Neural progenitor cell (in vitro differentiated cells): ENCODE measurements at regions not wholly inside any gene's neighbourhood (a gene's known extent, or its start where the extent isn't known, plus 50 kb on each side); places are given as distances from the start of the nearest gene placed in this dataset.
A peak's percentile ranks its signal among the peaks of the same experiment; 100 is the strongest.

Experiments used
- DNase-seq: peaks from one replicate; pipeline ENCODE4 v3.0.0-alpha.2; 2016; ENCODE audit warnings: low spot score
- H2AFZ ChIP-seq: fragments of 200-600 bp; sonication (generic); replicated peaks from 2 replicates; pipeline ENCODE4 v1.6.1; 2016; ENCODE audit warnings: antibody characterized with exemption
- H3F3A ChIP-seq: fragments of 200-600 bp; sonication (generic); 2 replicates; pipeline ENCODE4 v1.6.1; 2016; ENCODE audit warnings: antibody characterized with exemption, low read depth
- H3K27ac ChIP-seq: fragments of 200-600 bp; sonication (generic); 2 replicates; pipeline ENCODE4 v1.5.1; 2016; ENCODE audit warnings: mild to moderate bottlenecking
- H3K27me3 ChIP-seq: fragments of 200-600 bp; sonication (generic); 2 replicates; pipeline ENCODE4 v1.6.1; 2016; ENCODE audit warnings: mild to moderate bottlenecking, moderate library complexity
- H3K36me3 ChIP-seq: fragments of 200-600 bp; sonication (generic); 2 replicates; pipeline ENCODE4 v1.5.1; 2016
- H3K4me1 ChIP-seq: fragments of 200-600 bp; sonication (generic); 2 replicates; pipeline ENCODE4 v1.6.1; 2016; ENCODE audit warnings: mixed run types
- H3K4me2 ChIP-seq: fragments of 200-600 bp; sonication (generic); 2 replicates; pipeline ENCODE4 v1.6.1; 2016
- H3K4me3 ChIP-seq: fragments of 200-600 bp; sonication (generic); 2 replicates; pipeline ENCODE4 v1.5.1; 2016
- H3K79me2 ChIP-seq: fragments of 200-600 bp; sonication (generic); 2 replicates; pipeline ENCODE4 v1.6.1; 2016; ENCODE audit warnings: low read depth
- H3K9ac ChIP-seq: fragments of 200-600 bp; sonication (generic); 2 replicates; pipeline ENCODE4 v1.6.1; 2016
- H3K9me3 ChIP-seq: fragments of 200-600 bp; sonication (generic); 2 replicates; pipeline ENCODE4 v1.5.1; 2016; ENCODE audit warnings: low read depth
- H4K20me1 ChIP-seq: fragments of 200-600 bp; sonication (generic); 2 replicates; pipeline ENCODE4 v1.6.1; 2016; ENCODE audit warnings: low read depth
- H3K27ac Mint-ChIP-seq: 3 replicates; pipeline ENCODE4 v1.8.0; 2021; ENCODE audit warnings: mixed read lengths
- H3K27me3 Mint-ChIP-seq: 2 replicates; pipeline ENCODE4 v1.8.0; 2022; ENCODE audit warnings: low read depth, mild to moderate bottlenecking, inconsistent platforms, moderate library complexity, mixed read lengths; ENCODE audit not compliant: insufficient read depth
- H3K36me3 Mint-ChIP-seq: 3 replicates; pipeline ENCODE4 v1.8.0; 2021; ENCODE audit warnings: mixed read lengths
- H3K4me1 Mint-ChIP-seq: 3 replicates; pipeline ENCODE4 v1.8.0; 2021; ENCODE audit warnings: mixed read lengths
- H3K4me3 Mint-ChIP-seq: 3 replicates; pipeline ENCODE4 v1.8.0; 2021; ENCODE audit warnings: mild to moderate bottlenecking, moderate library complexity, mixed read lengths
- H3K9me3 Mint-ChIP-seq: 3 replicates; pipeline ENCODE4 v1.8.0; 2020; ENCODE audit warnings: mixed read lengths
- CTCF ChIP-seq: fragments of 200-600 bp; sonication (generic); IDR thresholded peaks from 2 replicates; pipeline ENCODE4 v1.5.1; 2017; ENCODE audit warnings: antibody characterized with exemption, mild to moderate bottlenecking
- EZH2 ChIP-seq: fragments of 200-600 bp; sonication (generic); IDR thresholded peaks from 2 replicates; pipeline ENCODE4 v1.6.1; 2017; ENCODE audit warnings: antibody characterized with exemption, mild to moderate bottlenecking, moderate library complexity
- EZH2phosphoT487 ChIP-seq: fragments of 200-600 bp; sonication (generic); IDR thresholded peaks from 2 replicates; pipeline ENCODE4 v1.6.1; 2017; ENCODE audit warnings: antibody characterized with exemption

DNA sequence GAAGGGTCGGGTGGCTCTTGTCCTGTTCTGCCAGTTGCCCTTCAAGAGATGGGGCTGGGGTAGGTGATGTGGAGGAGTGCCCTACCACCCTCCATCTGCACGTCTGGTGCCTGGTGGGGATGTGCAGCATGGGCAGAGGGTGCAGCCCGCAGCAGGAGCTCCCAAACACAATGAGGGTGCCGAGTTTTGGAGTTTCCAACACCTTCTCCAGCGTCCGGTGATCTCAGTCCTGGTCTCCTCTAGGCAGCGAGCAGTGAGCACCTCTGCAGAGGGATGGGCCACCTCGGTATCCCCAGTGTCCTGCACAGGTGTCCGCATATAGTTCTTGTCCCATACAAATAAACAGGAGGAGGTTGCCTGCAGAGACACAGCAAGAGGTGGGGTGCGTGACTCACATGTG is 136.0 kb downstream of the ENGASE start:
- no peak overlapping the region for H3K27ac ChIP-seq
- no peak overlapping the region for H3K4me2 ChIP-seq
- TF ChIP-seq EZH2 (no peak), EZH2phosphoT487 (no peak), CTCF (no peak)
- no peak overlapping the region for H2AFZ ChIP-seq
- no peak for DNase-seq
- no peaks in the 10 kb centered on the region for H3K27me3 ChIP-seq
- Mint-ChIP-seq H3K9me3 (no peaks in the 10 kb centered on the region), H3K4me3 (no peak overlapping the region), H3K27me3 (peaks cover 12% of the 10 kb centered on the region), H3K36me3 (no peaks in the 10 kb centered on the region), H3K4me1 (peaks cover 7% of the 10 kb centered on the region), H3K27ac (no peak overlapping the region)
- H3K9me3 ChIP-seq, result no peaks in the 10 kb centered on the region
- no peaks in the 10 kb centered on the region for H3K36me3 ChIP-seq
- peaks cover 29% of the 10 kb centered on the region for H3K4me1 ChIP-seq
- no peak overlapping the region for H3K9ac ChIP-seq
- no peaks in the 10 kb centered on the region for H3K79me2 ChIP-seq
- no peak overlapping the region for H3K4me3 ChIP-seq
- no peaks in the 10 kb centered on the region for H4K20me1 ChIP-seq
- peaks cover 19% of the 10 kb centered on the region for H3F3A ChIP-seq

GRCh38 chr17:79207960-79208359 is 133.3 kb downstream of the ENGASE start:
- Histone ChIP-seq H3K36me3 (no peaks in the 10 kb centered on the region), H3K27ac (no peak overlapping the region), H3K4me1 (peaks cover 20% of the 10 kb centered on the region), H3K4me3 (no peak overlapping the region), H3K79me2 (no peaks in the 10 kb centered on the region), H3K4me2 (no peak overlapping the region), H2AFZ (peak overlapping the region; percentile 46), H3F3A (peaks cover 11% of the 10 kb centered on the region), H3K27me3 (no peaks in the 10 kb centered on the region), H3K9me3 (no peaks in the 10 kb centered on the region), H4K20me1 (no peaks in the 10 kb centered on the region), H3K9ac (no peak overlapping the region)
- Mint-ChIP-seq H3K27me3 (peaks cover 10% of the 10 kb centered on the region), H3K9me3 (no peaks in the 10 kb centered on the region), H3K36me3 (no peaks in the 10 kb centered on the region), H3K4me3 (no peak overlapping the region), H3K4me1 (peaks cover 4% of the 10 kb centered on the region), H3K27ac (no peak overlapping the region)
- DNase-seq, result peak; percentile 28
- no peak for TF ChIP-seq CTCF
- no peak for TF ChIP-seq EZH2phosphoT487
- no peak for TF ChIP-seq EZH2

DNA sequence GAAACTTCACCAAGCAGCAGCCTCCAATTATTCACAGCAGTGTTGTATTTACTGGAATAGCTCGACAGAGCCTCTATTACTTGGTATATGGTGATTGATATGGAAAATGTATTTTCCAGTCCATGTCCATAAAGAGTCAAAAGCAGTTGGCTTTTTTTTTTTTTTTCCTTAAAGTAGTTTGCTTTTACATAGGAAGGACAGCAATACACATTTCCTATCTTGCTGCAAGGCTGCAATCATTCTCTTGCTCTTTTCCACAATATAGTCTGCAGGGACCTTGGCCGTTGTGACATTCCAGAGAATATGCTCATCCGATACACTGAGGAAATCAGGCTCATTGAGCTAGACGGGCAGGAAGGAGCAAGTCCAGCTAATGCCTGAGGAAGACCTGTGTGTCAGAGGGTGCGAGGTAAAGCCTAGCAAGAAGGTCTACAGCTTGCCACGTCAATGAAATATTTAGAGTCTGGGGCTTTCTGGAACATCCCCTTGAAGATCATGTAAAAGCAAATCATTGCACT is 131.1 kb downstream of the ENGASE start:
- no peak overlapping the region for H3K9ac ChIP-seq
- no peak overlapping the region for H3K4me3 Mint-ChIP-seq
- peaks cover 6% of the 10 kb centered on the region for H3K4me1 Mint-ChIP-seq
- no peaks in the 10 kb centered on the region for H3K27me3 ChIP-seq
- peaks cover 19% of the 10 kb centered on the region for H3K4me1 ChIP-seq
- no peaks in the 10 kb centered on the region for H3K36me3 ChIP-seq
- no peaks in the 10 kb centered on the region for H3K9me3 ChIP-seq
- no peak overlapping the region for H2AFZ ChIP-seq
- no peak overlapping the region for H3K27ac Mint-ChIP-seq
- no peaks in the 10 kb centered on the region for H3K9me3 Mint-ChIP-seq
- DNase-seq, result no peak
- H3K27ac ChIP-seq, result no peak overlapping the region
- no peak overlapping the region for H3K4me3 ChIP-seq
- TF ChIP-seq EZH2, result no peak
- no peak for TF ChIP-seq CTCF
- TF ChIP-seq EZH2phosphoT487, result no peak
- H3F3A ChIP-seq, result peaks cover 4% of the 10 kb centered on the region
- H3K36me3 Mint-ChIP-seq, result no peaks in the 10 kb centered on the region
- H3K4me2 ChIP-seq, result no peak overlapping the region
- H3K79me2 ChIP-seq, result no peaks in the 10 kb centered on the region
- peaks cover 6% of the 10 kb centered on the region for H3K27me3 Mint-ChIP-seq
- no peaks in the 10 kb centered on the region for H4K20me1 ChIP-seq
